IMR-90 (cell line): ENCODE measurements at regions not wholly inside any gene's neighbourhood (a gene's known extent, or its start where the extent isn't known, plus 50 kb on each side); places are given as distances from the start of the nearest gene placed in this dataset.

Experiments used
- FOS ChIP-seq: fragments of 150-350 bp; IDR thresholded peaks from 2 replicates; pipeline ENCODE4 v1.6.1; 2016; ENCODE audit warnings: low read depth, low read length
- USF2 ChIP-seq: fragments of 150-350 bp; IDR thresholded peaks from 2 replicates; pipeline ENCODE4 v1.6.1; 2017; ENCODE audit warnings: mild to moderate bottlenecking, antibody characterized with exemption, low read length, low read depth
- TF ChIP-seq, protein P1 (sequence below): conservative IDR thresholded peaks from 2 replicates; pipeline ENCODE4 v1.5.1; 2012; ENCODE audit warnings: mild to moderate bottlenecking, low read depth, low read length, improper control_type of control experiment

GRCh38 chr12:85559127-85559526, 277.1 kb downstream of the RASSF9 start:
- TF ChIP-seq, protein P1, sequence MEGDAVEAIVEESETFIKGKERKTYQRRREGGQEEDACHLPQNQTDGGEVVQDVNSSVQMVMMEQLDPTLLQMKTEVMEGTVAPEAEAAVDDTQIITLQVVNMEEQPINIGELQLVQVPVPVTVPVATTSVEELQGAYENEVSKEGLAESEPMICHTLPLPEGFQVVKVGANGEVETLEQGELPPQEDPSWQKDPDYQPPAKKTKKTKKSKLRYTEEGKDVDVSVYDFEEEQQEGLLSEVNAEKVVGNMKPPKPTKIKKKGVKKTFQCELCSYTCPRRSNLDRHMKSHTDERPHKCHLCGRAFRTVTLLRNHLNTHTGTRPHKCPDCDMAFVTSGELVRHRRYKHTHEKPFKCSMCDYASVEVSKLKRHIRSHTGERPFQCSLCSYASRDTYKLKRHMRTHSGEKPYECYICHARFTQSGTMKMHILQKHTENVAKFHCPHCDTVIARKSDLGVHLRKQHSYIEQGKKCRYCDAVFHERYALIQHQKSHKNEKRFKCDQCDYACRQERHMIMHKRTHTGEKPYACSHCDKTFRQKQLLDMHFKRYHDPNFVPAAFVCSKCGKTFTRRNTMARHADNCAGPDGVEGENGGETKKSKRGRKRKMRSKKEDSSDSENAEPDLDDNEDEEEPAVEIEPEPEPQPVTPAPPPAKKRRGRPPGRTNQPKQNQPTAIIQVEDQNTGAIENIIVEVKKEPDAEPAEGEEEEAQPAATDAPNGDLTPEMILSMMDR, result no peak
- no peak for TF ChIP-seq FOS
- TF ChIP-seq USF2, result no peak
